ENCODE measurements at regions not wholly inside any gene's neighbourhood (a gene's known extent, or its start where the extent isn't known, plus 50 kb on each side); places are given as distances from the start of the nearest gene placed in this dataset.

DNA sequence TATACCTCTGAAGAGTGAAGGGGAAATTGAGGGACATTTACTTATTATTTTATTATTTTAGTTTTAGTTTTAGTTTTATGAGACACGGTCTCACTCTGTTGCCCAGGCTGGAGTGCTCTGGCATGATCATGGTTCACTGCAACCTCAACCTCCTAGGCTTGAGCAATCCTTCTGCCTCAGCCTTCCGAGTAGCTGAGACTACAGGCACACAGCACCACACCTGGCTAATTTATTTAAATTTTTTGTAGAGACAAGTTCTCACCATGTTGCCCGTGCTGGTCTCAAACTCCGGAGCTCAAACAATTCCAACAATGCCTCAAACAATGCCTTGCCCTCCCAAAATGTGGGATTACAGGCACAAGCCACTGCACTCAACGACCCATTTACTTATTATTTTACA is 68.4 kb upstream of the BMP2K start:
- TF ChIP-seq, protein P1, sequence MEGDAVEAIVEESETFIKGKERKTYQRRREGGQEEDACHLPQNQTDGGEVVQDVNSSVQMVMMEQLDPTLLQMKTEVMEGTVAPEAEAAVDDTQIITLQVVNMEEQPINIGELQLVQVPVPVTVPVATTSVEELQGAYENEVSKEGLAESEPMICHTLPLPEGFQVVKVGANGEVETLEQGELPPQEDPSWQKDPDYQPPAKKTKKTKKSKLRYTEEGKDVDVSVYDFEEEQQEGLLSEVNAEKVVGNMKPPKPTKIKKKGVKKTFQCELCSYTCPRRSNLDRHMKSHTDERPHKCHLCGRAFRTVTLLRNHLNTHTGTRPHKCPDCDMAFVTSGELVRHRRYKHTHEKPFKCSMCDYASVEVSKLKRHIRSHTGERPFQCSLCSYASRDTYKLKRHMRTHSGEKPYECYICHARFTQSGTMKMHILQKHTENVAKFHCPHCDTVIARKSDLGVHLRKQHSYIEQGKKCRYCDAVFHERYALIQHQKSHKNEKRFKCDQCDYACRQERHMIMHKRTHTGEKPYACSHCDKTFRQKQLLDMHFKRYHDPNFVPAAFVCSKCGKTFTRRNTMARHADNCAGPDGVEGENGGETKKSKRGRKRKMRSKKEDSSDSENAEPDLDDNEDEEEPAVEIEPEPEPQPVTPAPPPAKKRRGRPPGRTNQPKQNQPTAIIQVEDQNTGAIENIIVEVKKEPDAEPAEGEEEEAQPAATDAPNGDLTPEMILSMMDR (IDR thresholded peaks at IDR 0.05), result no peak
- TF ChIP-seq NFE2L1 (CRISPR knock-in tag; IDR thresholded peaks at IDR 0.05) (no peak), EMX1 (CRISPR knock-in tag; IDR thresholded peaks at IDR 0.05) (no peak)
- TF ChIP-seq, protein P2, sequence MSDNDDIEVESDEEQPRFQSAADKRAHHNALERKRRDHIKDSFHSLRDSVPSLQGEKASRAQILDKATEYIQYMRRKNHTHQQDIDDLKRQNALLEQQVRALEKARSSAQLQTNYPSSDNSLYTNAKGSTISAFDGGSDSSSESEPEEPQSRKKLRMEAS (CRISPR knock-in tag; IDR thresholded peaks at IDR 0.05), result no peak

Measured in WTC11 (cell line).